ENCODE measurements at regions not wholly inside any gene's neighbourhood (a gene's known extent, or its start where the extent isn't known, plus 50 kb on each side); places are given as distances from the start of the nearest gene placed in this dataset.

DNA sequence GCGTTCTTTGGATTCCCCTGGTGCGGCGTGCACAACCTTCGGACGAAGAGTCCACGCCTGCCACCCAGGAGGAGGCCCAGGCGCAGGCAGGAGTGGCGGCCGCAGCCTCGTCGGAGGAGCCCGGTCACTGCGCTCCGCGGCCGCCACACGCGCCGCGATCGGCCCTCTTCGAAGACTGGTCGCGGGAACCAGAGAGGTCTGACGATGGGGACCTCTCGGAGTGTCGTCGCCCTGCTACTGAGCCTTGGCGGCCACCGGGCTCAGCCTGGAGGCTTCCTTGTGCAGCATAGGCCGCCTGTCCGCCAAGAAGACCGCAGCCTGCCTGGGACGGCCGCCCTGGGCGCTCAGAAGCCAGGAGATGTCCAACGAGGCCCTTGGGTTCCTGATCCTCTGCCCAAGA lies 112.5 kb upstream of the SELENOP start:
- TF ChIP-seq CTCF (IDR thresholded peaks at IDR 0.05) (no peak), POLR2A (IDR thresholded peaks at IDR 0.05) (no peak)
